A673 (cell line): ENCODE measurements at regions not wholly inside any gene's neighbourhood (a gene's known extent, or its start where the extent isn't known, plus 50 kb on each side); places are given as distances from the start of the nearest gene placed in this dataset.

Experiments
- CTCF ChIP-seq: fragments of 300-800, 200-600 bp; sonication (generic); conservative IDR thresholded peaks from 2 replicates; pipeline ENCODE4 v1.5.1; 2017; ENCODE audit warnings: low read depth, mild to moderate bottlenecking, antibody characterized with exemption, low read length, moderate library complexity, mixed read lengths
- EZH2 ChIP-seq: fragments of 200-600 bp; sonication (generic); IDR thresholded peaks from 2 replicates; pipeline ENCODE4 v1.6.1; 2017; ENCODE audit warnings: borderline replicate concordance, low read depth, mild to moderate bottlenecking, mixed read lengths, antibody characterized with exemption, low read length; ENCODE audit not compliant: poor library complexity, severe bottlenecking

- no peak for TF ChIP-seq CTCF
- TF ChIP-seq EZH2 = no peak
These were observed 1049.5 kb upstream of the ACO1 start for GRCh38 chr9:31334837-31335528.
